IMR-90 (cell line): ENCODE measurements at regions not wholly inside any gene's neighbourhood (a gene's known extent, or its start where the extent isn't known, plus 50 kb on each side); places are given as distances from the start of the nearest gene placed in this dataset.
"Not testable (repeated sequence)": the region's sequence is repeated elsewhere in the genome, so short reads cannot be mapped to it uniquely, and the experiment has no call there.

Experiments used
- ATAC-seq: fragments of 200-7000 bp; cut with Tn5 transposase; 2 replicates; pipeline ENCODE4 v1.9.1; 2020; ENCODE audit warnings: low read depth, mild to moderate bottlenecking, moderate library complexity
- BruUV-seq: library from RNA; stranded (reverse); fragments of 400-500 nt; replicated peaks from 2 replicates; lab custom pipeline; 2021; lab: Mats Ljungman, UMichigan
- CTCF ChIA-PET: fragments of 300-600 bp; formaldehyde crosslinking; extraction: SDS; loops from one replicate; lab custom pipeline; 2021; ENCODE audit warnings: antibody characterized with exemption; lab: Yijun Ruan, JAX
- POLR2A ChIA-PET: fragments of 300-600 bp; sonication (Branson Sonifier 250); formaldehyde crosslinking; loops from one replicate; lab custom pipeline; 2022; ENCODE audit warnings: antibody characterized with exemption; ENCODE audit not compliant: unreplicated experiment; lab: Charles Lee
- DNase-seq: peaks from one replicate; pipeline ENCODE4 v3.0.0; 2013
- H2AFZ ChIP-seq: replicated peaks from 2 replicates; pipeline ENCODE3; 2013; ENCODE audit warnings: low read length, mild to moderate bottlenecking; ENCODE audit not compliant: poor library complexity
- H2AK5ac ChIP-seq: 2 replicates; pipeline ENCODE4 v1.6.1; 2013; ENCODE audit warnings: low read depth, low read length, inconsistent platforms
- H2AK9ac ChIP-seq: replicated peaks from 2 replicates; pipeline ENCODE3; 2013; ENCODE audit warnings: mild to moderate bottlenecking, low read depth, low read length, moderate library complexity; ENCODE audit not compliant: poor library complexity
- H2BK120ac ChIP-seq: 2 replicates; pipeline ENCODE4 v1.6.1; 2013; ENCODE audit warnings: low read depth, low read length, inconsistent platforms
- H2BK15ac ChIP-seq: 3 replicates; pipeline ENCODE4 v1.6.1; 2013; ENCODE audit warnings: low read depth, low read length, inconsistent platforms
- H2BK20ac ChIP-seq: 2 replicates; pipeline ENCODE4 v1.6.1; 2013; ENCODE audit warnings: low read depth, mild to moderate bottlenecking, inconsistent platforms, low read length, moderate library complexity
- H2BK5ac ChIP-seq: 2 replicates; pipeline ENCODE4 v1.6.1; 2013; ENCODE audit warnings: mild to moderate bottlenecking, low read depth, low read length, inconsistent platforms; ENCODE audit not compliant: poor library complexity, severe bottlenecking
- H3K14ac ChIP-seq: replicated peaks from 2 replicates; pipeline ENCODE4 v1.6.1; 2013; ENCODE audit warnings: low read depth, low read length, inconsistent platforms
- H3K18ac ChIP-seq: 2 replicates; pipeline ENCODE4 v1.6.1; 2013; ENCODE audit warnings: low read depth, low read length, control low read depth
- H3K23ac ChIP-seq: 2 replicates; pipeline ENCODE4 v1.6.1; 2013; ENCODE audit warnings: low read depth, low read length, inconsistent platforms
- H3K27ac ChIP-seq: 2 replicates; pipeline ENCODE4 v1.5.1; 2013; ENCODE audit warnings: mild to moderate bottlenecking, control low read depth, low read length; ENCODE audit not compliant: insufficient read depth
- H3K27me3 ChIP-seq: 2 replicates; pipeline ENCODE4 v1.6.1; 2013; ENCODE audit warnings: low read length; ENCODE audit not compliant: control insufficient read depth, insufficient read depth
- H3K36me3 ChIP-seq: 2 replicates; pipeline ENCODE4 v1.6.1; 2013; ENCODE audit warnings: low read length, mixed read lengths; ENCODE audit not compliant: control insufficient read depth, insufficient read depth
- H3K4ac ChIP-seq: 2 replicates; pipeline ENCODE4 v1.6.1; 2013; ENCODE audit warnings: low read depth, low read length, inconsistent platforms
- H3K4me1 ChIP-seq: 2 replicates; pipeline ENCODE4 v1.6.1; 2013; ENCODE audit warnings: low read length, mixed read lengths; ENCODE audit not compliant: control insufficient read depth, insufficient read depth
- H3K4me2 ChIP-seq: 2 replicates; pipeline ENCODE4 v1.6.1; 2013; ENCODE audit warnings: low read depth, mild to moderate bottlenecking, control low read depth, low read length, moderate library complexity
- H3K4me3 ChIP-seq: 2 replicates; pipeline ENCODE4 v1.5.1; 2013; ENCODE audit warnings: low read depth, mild to moderate bottlenecking, control low read depth, low read length, moderate library complexity; ENCODE audit not compliant: insufficient read depth
- H3K56ac ChIP-seq: 2 replicates; pipeline ENCODE4 v1.6.1; 2013; ENCODE audit warnings: low read length, inconsistent platforms; ENCODE audit not compliant: insufficient read depth; ENCODE audit errors: extremely low read depth
- H3K79me1 ChIP-seq, 2 experiments: 2 replicates each; pipeline ENCODE4 v1.6.1; 2013; ENCODE audit warnings: low read length in 2 of 2, inconsistent platforms in 1 of 2, low read depth in 1 of 2
- H3K9ac ChIP-seq: 2 replicates; pipeline ENCODE4 v1.6.1; 2013; ENCODE audit warnings: low read depth, low read length, control low read depth
- H3K9me1 ChIP-seq: 2 replicates; pipeline ENCODE4 v1.6.1; 2013; ENCODE audit warnings: low read length, inconsistent platforms; ENCODE audit not compliant: insufficient read depth
- H3K9me3 ChIP-seq: 2 replicates; pipeline ENCODE4 v1.6.1; 2013; ENCODE audit warnings: low read length; ENCODE audit not compliant: control insufficient read depth, insufficient read depth
- H4K20me1 ChIP-seq: 2 replicates; pipeline ENCODE4 v1.6.1; 2013; ENCODE audit warnings: low read length, inconsistent platforms; ENCODE audit not compliant: insufficient read depth
- H4K5ac ChIP-seq: 2 replicates; pipeline ENCODE4 v1.6.1; 2013; ENCODE audit warnings: mild to moderate bottlenecking, low read depth, low read length, control low read depth
- H4K8ac ChIP-seq, 2 experiments: 2 replicates each; pipeline ENCODE4 v1.6.1; 2013; ENCODE audit warnings: low read depth in 2 of 2, low read length in 2 of 2, control low read depth in 1 of 2, inconsistent platforms in 1 of 2
- H4K91ac ChIP-seq: 2 replicates; pipeline ENCODE4 v1.6.1; 2013; ENCODE audit warnings: low read depth, low read length, inconsistent platforms; ENCODE audit not compliant: insufficient read depth
- CHD1 ChIP-seq: IDR thresholded peaks from 2 replicates; pipeline ENCODE4 v1.6.1; 2012; ENCODE audit warnings: low read depth, low read length, improper control_type of control experiment
- RFX5 ChIP-seq: IDR thresholded peaks from 2 replicates; pipeline ENCODE4 v1.8.0; 2012; ENCODE audit warnings: low read depth, mild to moderate bottlenecking, low read length, moderate library complexity
- SMC3 ChIP-seq: fragments of 150-350 bp; IDR thresholded peaks from 2 replicates; pipeline ENCODE4 v1.6.1; 2016; ENCODE audit warnings: low read depth, mild to moderate bottlenecking, antibody characterized with exemption, low read length, moderate library complexity
- USF2 ChIP-seq: fragments of 150-350 bp; IDR thresholded peaks from 2 replicates; pipeline ENCODE4 v1.6.1; 2017; ENCODE audit warnings: mild to moderate bottlenecking, antibody characterized with exemption, low read length, low read depth
- WGBS, 2 experiments: methylation state at CpG; one replicate each; pipeline versions ENCODE4 v1.1.5 to v1.1.7; 2013; ENCODE audit warnings: missing lambda C conversion rate in 2 of 2; ENCODE audit not compliant: insufficient read length in 1 of 2; ENCODE audit errors: extremely low coverage in 2 of 2; 5-methylcytosine and 5-hydroxymethylcytosine counted together
- dilution Hi-C: fragments of 300-500 bp; cut with HindIII; formaldehyde crosslinking; loops from one replicate; pipeline ENCODE4 v1.14.3; 2018; ENCODE audit warnings: low sequenced_read_pairs; ENCODE audit not compliant: unreplicated experiment
- in situ Hi-C: fragments of 300-500 bp; cut with MboI; formaldehyde crosslinking; loops from 3 replicates; pipeline ENCODE4 v1.14.3; 2019; ENCODE audit warnings: low sequenced_read_pairs, inconsistent platforms, mixed read lengths
- intact Hi-C: fragments of 100-400 bp; cut with micrococcal nuclease; formaldehyde crosslinking; loops from 2 replicates; pipeline ENCODE4 v1.10.0; 2022

- TF ChIP-seq SMC3, result no peak
- no peak for TF ChIP-seq USF2
- TF ChIP-seq RFX5, result no peak
- no peak for TF ChIP-seq CHD1
- Histone ChIP-seq H3K4ac (no peak overlapping the region), H3K56ac (no peak overlapping the region), H3K36me3 (no peaks in the 10 kb centered on the region), H2BK20ac (no peak overlapping the region), H3K4me1 (no peaks in the 10 kb centered on the region), H3K9ac (no peak overlapping the region), H2AFZ (no peak overlapping the region), H2BK15ac (no peak overlapping the region), H4K5ac (no peak overlapping the region), H3K18ac (no peak overlapping the region), H3K4me3 (no peak overlapping the region), H4K91ac (no peak overlapping the region), H3K14ac (no peak overlapping the region), H3K27ac (no peak overlapping the region), H3K9me3 (no peaks in the 10 kb centered on the region), H3K9me1 (no peaks in the 10 kb centered on the region), H4K20me1 (no peaks in the 10 kb centered on the region), H3K27me3 (no peaks in the 10 kb centered on the region), H2BK5ac (no peak overlapping the region), H4K8ac (no peak overlapping the region), H2AK9ac (no peak overlapping the region), H2BK120ac (no peak overlapping the region), H3K79me1 (no peaks in the 10 kb centered on the region), H3K4me2 (no peak overlapping the region), H2AK5ac (no peak overlapping the region), H3K23ac (no peak overlapping the region)
- dilution Hi-C loops, result no loop called here
- DNase-seq (no peak), ATAC-seq (no peak)
- ChIA-PET POLR2A (no interaction called here), CTCF (no interaction called here)
- WGBS, 2 experiments, result no CpG with 5 or more reads among the region's 2 CpGs
- intact Hi-C loops, result no loop called here
- in situ Hi-C loops, result no loop called here
- BruUV-seq, result no TSS peak
Measured at GRCh38 chr3:74904646-74905045, 290.2 kb upstream of the CNTN3 start.

GRCh38 chr3:74899796-74900516 lies 285.5 kb upstream of the CNTN3 start:
- H2AK5ac ChIP-seq, CTCF ChIA-PET: not testable (repeated sequence)

More at GRCh38 chr3:74899796-74900516, 285.5 kb upstream of the CNTN3 start:
- H3K9ac ChIP-seq, H2AK9ac ChIP-seq, H2AFZ ChIP-seq, ATAC-seq, H2BK20ac ChIP-seq, H3K27me3 ChIP-seq, H3K14ac ChIP-seq, H3K36me3 ChIP-seq, H3K4me3 ChIP-seq, H2BK15ac ChIP-seq, H3K27ac ChIP-seq, H3K23ac ChIP-seq, H3K4ac ChIP-seq, H2BK5ac ChIP-seq, H4K5ac ChIP-seq, H3K18ac ChIP-seq, BruUV-seq, dilution Hi-C loops, H3K9me3 ChIP-seq, DNase-seq, H4K20me1 ChIP-seq, intact Hi-C loops, H4K8ac ChIP-seq, H3K4me2 ChIP-seq, H2BK120ac ChIP-seq, in situ Hi-C loops, POLR2A ChIA-PET, H3K4me1 ChIP-seq, H3K9me1 ChIP-seq, H3K79me1 ChIP-seq, H3K56ac ChIP-seq, H4K91ac ChIP-seq: not testable (repeated sequence)
- 76% methylated on average over 8 of the region's 45 CpGs; no CpG with 5 or more reads in 1 of the 2 experiments for WGBS, 2 experiments
